SK-N-SH treated with all-trans-retinoic acid at 6 μM for 48 hours (cell line): ENCODE measurements at regions not wholly inside any gene's neighbourhood (a gene's known extent, or its start where the extent isn't known, plus 50 kb on each side); places are given as distances from the start of the nearest gene placed in this dataset.

Experiments
- ATAC-seq: fragments of 200-7000 bp; cut with Tn5 transposase; 3 replicates; pipeline ENCODE4 v1.9.1; 2020; ENCODE audit warnings: mild to moderate bottlenecking, moderate library complexity
- ARNTL ChIP-seq: fragments of 450-650 bp; formaldehyde crosslinking; IDR thresholded peaks from 2 replicates; pipeline ENCODE4 v1.5.0; 2020; ENCODE audit warnings: low read depth, mild to moderate bottlenecking, moderate library complexity, borderline replicate concordance
- BACH2 ChIP-seq: fragments of 250-450 bp; sonication (Bioruptor Pico); IDR thresholded peaks from 2 replicates; pipeline ENCODE4 v1.9.0; 2021; ENCODE audit warnings: mild to moderate bottlenecking, borderline replicate concordance
- CSDC2 ChIP-seq: fragments of 250-450 bp; sonication (Bioruptor Pico); IDR thresholded peaks from 2 replicates; pipeline ENCODE4 v1.5.0; 2020; ENCODE audit warnings: mild to moderate bottlenecking, moderate library complexity
- CSRNP3 ChIP-seq: fragments of 250-450 bp; sonication (Bioruptor Pico); IDR thresholded peaks from 2 replicates; pipeline ENCODE4 v1.5.1; 2021; ENCODE audit warnings: mild to moderate bottlenecking, moderate library complexity
- ESRRG ChIP-seq: fragments of 250-450 bp; sonication (Bioruptor Pico); IDR thresholded peaks from 2 replicates; pipeline ENCODE4 v1.6.1; 2021; ENCODE audit warnings: mild to moderate bottlenecking
- OSR1 ChIP-seq: fragments of 250-450 bp; sonication (Bioruptor Pico); IDR thresholded peaks from 2 replicates; pipeline ENCODE4 v1.8.0; 2022; ENCODE audit warnings: moderate library complexity, mild to moderate bottlenecking, inconsistent platforms
- POU6F1 ChIP-seq: fragments of 250-450 bp; sonication (Bioruptor Pico); IDR thresholded peaks from 2 replicates; pipeline ENCODE4 v1.8.0; 2021; ENCODE audit warnings: low read depth, mild to moderate bottlenecking, moderate library complexity, borderline replicate concordance
- PPARA ChIP-seq: fragments of 250-450 bp; sonication (Bioruptor Pico); IDR thresholded peaks from 2 replicates; pipeline ENCODE4 v1.5.0; 2020; ENCODE audit warnings: mild to moderate bottlenecking, borderline replicate concordance
- RARB ChIP-seq: fragments of 250-450 bp; sonication (Bioruptor Pico); IDR thresholded peaks from 2 replicates; pipeline ENCODE4 v1.8.0; 2021; ENCODE audit warnings: mild to moderate bottlenecking, moderate library complexity
- SNAI2 ChIP-seq: fragments of 250-450 bp; sonication (Bioruptor Pico); IDR thresholded peaks from 2 replicates; pipeline ENCODE4 v1.5.0; 2020; ENCODE audit warnings: mild to moderate bottlenecking, moderate library complexity
- TCF4 ChIP-seq: fragments of 250-450 bp; sonication (Bioruptor Pico); IDR thresholded peaks from 2 replicates; pipeline ENCODE4 v1.8.0; 2021; ENCODE audit warnings: mild to moderate bottlenecking, moderate library complexity, borderline replicate concordance
- TOX ChIP-seq: fragments of 250-450 bp; sonication (Bioruptor Pico); IDR thresholded peaks from 2 replicates; pipeline ENCODE4 v1.8.0; 2021; ENCODE audit warnings: mild to moderate bottlenecking, moderate library complexity, borderline replicate concordance
- TSHZ2 ChIP-seq: fragments of 250-450 bp; sonication (Bioruptor Pico); IDR thresholded peaks from 2 replicates; pipeline ENCODE4 v1.5.0; 2020; ENCODE audit warnings: mild to moderate bottlenecking, moderate library complexity
- ZC3H10 ChIP-seq: fragments of 250-450 bp; sonication (Bioruptor Pico); IDR thresholded peaks from 2 replicates; pipeline ENCODE4 v1.5.1; 2021; ENCODE audit warnings: mild to moderate bottlenecking, moderate library complexity
- ZFP3 ChIP-seq: fragments of 250-450 bp; sonication (Bioruptor Pico); IDR thresholded peaks from 2 replicates; pipeline ENCODE4 v1.5.0; 2020; ENCODE audit warnings: mild to moderate bottlenecking, moderate library complexity
- ZFP30 ChIP-seq: fragments of 450-650 bp; formaldehyde crosslinking; IDR thresholded peaks from 2 replicates; pipeline ENCODE4 v1.5.0; 2022; ENCODE audit warnings: mild to moderate bottlenecking, moderate library complexity
- ZNF565 ChIP-seq: fragments of 450-650 bp; formaldehyde crosslinking; conservative IDR thresholded peaks from 2 replicates; pipeline ENCODE4 v1.5.0; 2020; ENCODE audit warnings: low read depth, mild to moderate bottlenecking, moderate library complexity
- ZNF70 ChIP-seq: fragments of 450-650 bp; formaldehyde crosslinking; IDR thresholded peaks from 2 replicates; pipeline ENCODE4 v1.5.0; 2020; ENCODE audit warnings: mild to moderate bottlenecking, moderate library complexity
- ZNF8 ChIP-seq: fragments of 450-650 bp; formaldehyde crosslinking; IDR thresholded peaks from 2 replicates; pipeline ENCODE4 v1.5.0; 2020; ENCODE audit warnings: mild to moderate bottlenecking, moderate library complexity
- TF ChIP-seq, protein P1 (sequence below): fragments of 250-450 bp; sonication (Bioruptor Pico); IDR thresholded peaks from 2 replicates; pipeline ENCODE4 v1.5.1; 2020; ENCODE audit warnings: low read depth, mild to moderate bottlenecking, moderate library complexity

GRCh38 chr5:65073250-65073661 lies 304.5 kb downstream of the CWC27 start:
- peak; percentile 15; the same call in 2 of the 3 replicates for ATAC-seq
- TF ChIP-seq POU6F1 (CRISPR knock-in tag) (no peak), TSHZ2 (no peak), PPARA (no peak), CSRNP3 (CRISPR knock-in tag) (no peak), BACH2 (CRISPR knock-in tag) (no peak), ZNF565 (CRISPR knock-in tag) (no peak), ZNF8 (no peak), ZFP3 (CRISPR knock-in tag) (no peak), OSR1 (no peak), RARB (CRISPR knock-in tag) (no peak), SNAI2 (CRISPR knock-in tag) (no peak), ZNF70 (CRISPR knock-in tag) (no peak), ARNTL (no peak), TOX (CRISPR knock-in tag) (no peak), TCF4 (no peak)
- TF ChIP-seq, protein P1, sequence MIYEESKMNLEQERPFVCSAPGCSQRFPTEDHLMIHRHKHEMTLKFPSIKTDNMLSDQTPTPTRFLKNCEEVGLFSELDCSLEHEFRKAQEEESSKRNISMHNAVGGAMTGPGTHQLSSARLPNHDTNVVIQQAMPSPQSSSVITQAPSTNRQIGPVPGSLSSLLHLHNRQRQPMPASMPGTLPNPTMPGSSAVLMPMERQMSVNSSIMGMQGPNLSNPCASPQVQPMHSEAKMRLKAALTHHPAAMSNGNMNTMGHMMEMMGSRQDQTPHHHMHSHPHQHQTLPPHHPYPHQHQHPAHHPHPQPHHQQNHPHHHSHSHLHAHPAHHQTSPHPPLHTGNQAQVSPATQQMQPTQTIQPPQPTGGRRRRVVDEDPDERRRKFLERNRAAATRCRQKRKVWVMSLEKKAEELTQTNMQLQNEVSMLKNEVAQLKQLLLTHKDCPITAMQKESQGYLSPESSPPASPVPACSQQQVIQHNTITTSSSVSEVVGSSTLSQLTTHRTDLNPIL: no peak
- TF ChIP-seq, all 23 proteins: peak for 0

GRCh38 chr5:65075623-65076250 lies 307.0 kb downstream of the CWC27 start:
- TF ChIP-seq PPARA (no peak), OSR1 (no peak), CSDC2 (CRISPR knock-in tag) (no peak), BACH2 (CRISPR knock-in tag) (no peak), TCF4 (no peak), POU6F1 (CRISPR knock-in tag) (no peak), ESRRG (CRISPR knock-in tag) (no peak), ZNF565 (CRISPR knock-in tag) (no peak), ZFP3 (CRISPR knock-in tag) (no peak), TSHZ2 (no peak), ZFP30 (CRISPR knock-in tag) (no peak), ZC3H10 (CRISPR knock-in tag) (no peak), SNAI2 (CRISPR knock-in tag) (no peak), ZNF8 (no peak)
- peak; percentile 57 for ATAC-seq
